ENCODE measurements at regions not wholly inside any gene's neighbourhood (a gene's known extent, or its start where the extent isn't known, plus 50 kb on each side); places are given as distances from the start of the nearest gene placed in this dataset.

DNA sequence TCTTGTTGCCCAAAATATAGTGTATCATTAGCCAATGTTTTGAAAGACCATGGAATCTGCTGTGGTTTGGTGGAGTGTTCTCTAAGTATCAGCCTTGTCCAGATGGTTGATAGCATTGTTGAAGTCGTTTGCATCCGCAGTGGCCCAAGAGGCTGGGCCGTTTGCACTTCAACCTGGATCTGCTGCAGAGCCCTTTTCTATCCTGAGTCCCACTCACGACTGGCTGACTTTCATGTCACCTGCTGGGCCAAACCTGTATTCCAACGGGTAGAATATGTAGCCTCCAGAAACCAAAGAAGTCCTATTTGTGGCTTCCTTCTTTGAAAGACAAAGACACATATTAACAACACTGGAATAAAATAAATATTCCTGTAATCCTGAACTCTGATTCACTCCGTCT lies 1154.1 kb downstream of the RPIA start:
- TF ChIP-seq, protein P1, sequence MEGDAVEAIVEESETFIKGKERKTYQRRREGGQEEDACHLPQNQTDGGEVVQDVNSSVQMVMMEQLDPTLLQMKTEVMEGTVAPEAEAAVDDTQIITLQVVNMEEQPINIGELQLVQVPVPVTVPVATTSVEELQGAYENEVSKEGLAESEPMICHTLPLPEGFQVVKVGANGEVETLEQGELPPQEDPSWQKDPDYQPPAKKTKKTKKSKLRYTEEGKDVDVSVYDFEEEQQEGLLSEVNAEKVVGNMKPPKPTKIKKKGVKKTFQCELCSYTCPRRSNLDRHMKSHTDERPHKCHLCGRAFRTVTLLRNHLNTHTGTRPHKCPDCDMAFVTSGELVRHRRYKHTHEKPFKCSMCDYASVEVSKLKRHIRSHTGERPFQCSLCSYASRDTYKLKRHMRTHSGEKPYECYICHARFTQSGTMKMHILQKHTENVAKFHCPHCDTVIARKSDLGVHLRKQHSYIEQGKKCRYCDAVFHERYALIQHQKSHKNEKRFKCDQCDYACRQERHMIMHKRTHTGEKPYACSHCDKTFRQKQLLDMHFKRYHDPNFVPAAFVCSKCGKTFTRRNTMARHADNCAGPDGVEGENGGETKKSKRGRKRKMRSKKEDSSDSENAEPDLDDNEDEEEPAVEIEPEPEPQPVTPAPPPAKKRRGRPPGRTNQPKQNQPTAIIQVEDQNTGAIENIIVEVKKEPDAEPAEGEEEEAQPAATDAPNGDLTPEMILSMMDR (IDR thresholded peaks at IDR 0.05) = no peak
- TF ChIP-seq POLR2A (IDR thresholded peaks at IDR 0.05) = no peak

All from body of pancreas (tissue), 4 donors.